NCI-H1105 (cell line): ENCODE measurements at regions not wholly inside any gene's neighbourhood (a gene's known extent, or its start where the extent isn't known, plus 50 kb on each side); places are given as distances from the start of the nearest gene placed in this dataset.

Experiments used
- DNase-seq: peaks from one replicate; lab custom pipeline; 2025; lab: John Stamatoyannopoulos, UW

DNA sequence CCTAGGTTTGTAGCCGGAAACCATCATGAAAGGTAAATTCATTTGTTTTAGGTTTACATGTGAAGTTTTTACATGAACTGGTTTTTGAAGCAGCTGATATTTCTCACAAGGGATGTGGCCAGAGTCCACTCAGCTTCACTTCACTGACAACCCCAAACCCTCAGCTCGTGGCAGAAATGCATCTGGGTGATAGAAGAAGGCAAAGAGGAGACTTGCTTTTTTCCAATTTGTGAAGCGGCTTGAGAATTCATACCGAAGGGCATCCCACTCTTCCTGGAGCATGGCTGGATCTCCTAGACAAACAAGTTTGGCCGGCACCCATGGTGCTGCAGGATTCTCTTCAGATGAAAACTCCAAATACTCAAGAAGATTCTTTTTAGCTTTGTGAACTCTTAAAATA is 392.8 kb upstream of the CNR1 start:
- DNase-seq = no peak

DNA sequence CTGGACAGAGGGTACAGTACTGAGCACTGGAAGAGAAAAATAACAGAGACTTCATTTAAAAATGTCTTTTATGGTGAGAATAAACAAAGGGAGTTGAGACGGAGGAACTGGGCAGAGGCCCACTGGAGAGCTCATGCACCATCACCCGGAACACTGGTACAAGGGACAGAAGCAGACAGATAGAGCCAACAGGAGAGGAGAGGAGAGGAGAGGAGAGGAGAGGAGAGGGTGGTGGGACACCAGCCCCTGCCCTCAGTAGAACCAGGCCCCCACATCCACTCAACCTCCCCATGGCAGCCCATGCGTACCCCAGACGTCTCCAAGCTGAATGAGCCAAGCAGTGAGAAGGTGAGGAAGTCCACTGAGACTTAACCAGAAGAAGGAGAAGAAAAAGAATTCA is 390.5 kb upstream of the CNR1 start:
- DNase-seq = no peak

GRCh38 chr6:88548891-88549505 is 382.9 kb upstream of the CNR1 start:
- no peak for DNase-seq

GRCh38 chr6:88547768-88548167 is 381.6 kb upstream of the CNR1 start:
- DNase-seq = no peak

DNA sequence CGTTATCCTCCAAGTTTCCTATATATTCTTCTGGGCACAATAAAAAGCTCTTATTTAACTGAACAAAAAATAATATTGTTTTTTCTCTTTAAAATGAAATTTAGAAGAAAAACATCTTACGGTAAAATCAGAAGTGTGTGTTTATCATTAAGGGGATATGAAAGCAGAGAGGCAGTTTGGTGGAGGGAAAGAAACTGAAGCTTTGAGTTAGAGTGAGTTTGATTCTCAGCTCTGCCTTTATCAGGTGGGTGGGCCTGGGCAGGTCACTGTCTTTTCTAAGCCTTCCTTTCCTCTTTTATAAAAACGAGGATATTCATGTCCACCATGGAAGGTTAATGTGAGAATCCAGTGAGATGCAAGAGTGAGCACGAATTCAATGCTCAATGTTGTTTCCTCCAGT is 379.8 kb upstream of the CNR1 start:
- no peak for DNase-seq

DNA sequence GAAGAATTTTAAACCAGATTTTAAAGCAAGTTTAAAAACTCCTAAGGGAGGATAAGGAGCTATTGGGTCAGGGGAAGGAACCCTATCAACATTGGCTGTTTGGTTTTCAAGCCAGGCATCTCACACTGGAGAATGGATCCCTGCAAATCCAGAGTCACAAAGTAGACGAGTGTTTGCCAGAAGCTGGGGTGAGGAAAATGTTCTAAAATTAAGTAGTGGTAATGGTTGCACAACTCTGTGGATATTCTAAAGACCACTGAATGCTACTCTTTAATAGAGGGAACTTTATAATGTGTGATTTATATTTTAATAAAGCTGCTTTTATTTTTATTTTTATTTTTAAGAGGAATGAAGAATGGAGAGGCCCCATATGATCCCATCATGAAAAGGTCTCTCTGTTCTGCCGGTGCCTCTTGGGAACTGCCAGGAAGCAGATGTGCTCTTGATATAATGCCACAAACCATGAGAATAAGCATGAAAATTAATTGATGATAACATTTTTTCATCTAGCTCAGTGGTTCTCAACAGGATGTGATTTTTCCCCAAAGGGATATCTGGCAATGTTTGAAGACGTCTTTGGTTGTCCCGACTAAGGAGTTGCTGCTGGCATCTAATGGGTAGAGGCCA is 379.0 kb upstream of the CNR1 start:
- no peak for DNase-seq

GRCh38 chr6:88539295-88539764 is 373.2 kb upstream of the CNR1 start:
- no peak for DNase-seq

DNA sequence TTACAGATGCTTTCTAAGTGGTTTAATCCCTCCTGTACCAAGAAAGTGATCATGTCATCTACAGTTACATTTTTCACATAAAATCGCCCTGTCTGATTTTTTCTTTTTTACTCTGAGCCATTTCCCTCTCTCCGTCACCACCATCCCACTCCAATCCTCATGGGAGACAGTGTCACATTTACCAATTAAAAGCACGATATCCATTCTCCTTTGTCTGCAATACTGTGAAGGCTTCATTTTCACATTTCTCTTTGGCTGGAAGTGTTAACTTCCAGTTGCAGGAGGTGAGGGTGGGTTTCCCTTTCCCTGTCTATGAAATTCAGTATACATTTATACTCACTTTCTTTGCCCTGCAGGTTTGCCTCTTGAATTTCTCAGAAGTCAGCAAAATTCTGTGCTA is 372.7 kb upstream of the CNR1 start:
- DNase-seq = no peak

GRCh38 chr6:88538130-88538706 is 372.1 kb upstream of the CNR1 start:
- DNase-seq = no peak

GRCh38 chr6:88536071-88536625 is 370.0 kb upstream of the CNR1 start:
- no peak for DNase-seq

- no peak for DNase-seq
Observed at GRCh38 chr6:88535306-88535705, 369.2 kb upstream of the CNR1 start.

GRCh38 chr6:88532241-88532860 is 366.2 kb upstream of the CNR1 start:
- DNase-seq = no peak

DNA sequence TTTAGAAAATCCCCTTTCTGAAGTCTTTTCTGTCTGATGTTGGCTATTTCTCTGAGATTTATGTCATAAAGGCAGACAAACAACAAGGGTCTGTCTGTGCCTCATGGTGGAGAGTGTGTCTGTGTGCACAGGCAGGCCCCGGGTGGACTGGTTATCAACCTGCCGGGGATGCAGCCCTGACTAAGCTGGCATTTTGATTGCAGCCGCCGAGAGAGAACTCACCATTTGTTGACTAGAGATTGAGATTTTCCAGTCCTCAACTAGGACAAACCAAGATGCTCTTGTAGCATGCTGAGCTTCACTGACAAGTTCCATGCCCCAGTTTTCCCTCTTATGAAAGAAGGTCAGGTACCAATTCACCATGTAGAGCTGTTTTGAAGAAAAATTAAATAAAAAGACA is 363.6 kb upstream of the CNR1 start:
- DNase-seq = no peak

DNA sequence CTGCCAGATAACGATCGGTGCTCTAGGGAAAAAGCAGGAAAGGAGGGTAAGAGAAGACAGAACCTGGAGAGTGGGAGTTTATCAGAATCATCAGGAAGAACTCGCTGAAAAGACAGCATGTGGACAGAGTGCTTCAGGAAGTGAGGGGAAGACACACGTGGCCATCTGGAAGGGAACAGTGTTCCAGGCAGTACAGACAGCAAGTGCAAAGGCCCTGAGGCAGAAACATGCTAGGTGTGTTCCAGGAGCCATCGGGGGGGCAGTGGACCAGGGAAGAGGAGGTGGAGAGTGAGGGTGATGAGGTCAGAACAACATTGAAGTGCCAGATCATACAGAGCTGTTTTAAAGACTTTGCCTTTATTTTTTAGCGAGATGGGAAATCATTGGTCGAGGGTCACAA is 354.3 kb upstream of the CNR1 start:
- DNase-seq = no peak

GRCh38 chr6:88520017-88520338 is 353.8 kb upstream of the CNR1 start:
- no peak for DNase-seq

DNA sequence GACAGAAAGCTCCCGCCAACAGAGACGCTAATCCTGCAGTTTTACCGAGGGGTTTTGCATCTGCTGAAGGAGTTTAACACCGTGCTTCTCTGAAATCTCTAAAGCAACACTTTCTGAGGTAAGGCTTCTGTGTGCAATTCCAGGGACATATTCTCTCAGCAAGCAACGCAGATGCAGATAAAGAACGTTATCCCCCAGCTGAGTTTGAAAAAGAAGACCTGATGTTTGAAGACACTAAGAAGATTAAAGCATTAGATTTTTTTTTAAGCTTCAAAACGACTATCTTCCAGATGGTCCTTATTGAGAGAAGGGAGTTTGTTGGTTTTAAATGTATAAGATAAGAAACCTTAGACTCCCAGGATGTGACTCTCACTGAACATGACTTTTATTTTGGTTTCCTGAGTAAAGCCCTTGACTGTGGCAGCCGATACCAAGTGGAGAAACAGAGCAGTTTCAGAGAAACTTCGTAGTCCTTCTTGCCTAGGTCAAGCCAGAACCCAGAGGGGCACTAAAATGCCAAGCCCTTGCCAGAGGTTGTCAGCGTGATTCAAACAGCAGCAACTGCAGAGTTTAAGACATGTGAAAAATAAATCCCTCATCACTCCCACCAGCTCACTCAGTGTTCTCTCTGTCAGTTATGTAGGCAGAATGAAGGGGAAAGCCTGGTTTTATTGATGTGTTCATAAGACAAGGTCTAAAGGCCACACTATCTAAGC is 353.3 kb upstream of the CNR1 start:
- DNase-seq = no peak

- DNase-seq = no peak
Observed at GRCh38 chr6:88517737-88518136, 351.6 kb upstream of the CNR1 start.

- no peak for DNase-seq
Observed at GRCh38 chr6:88513920-88514319, 347.8 kb upstream of the CNR1 start.

DNA sequence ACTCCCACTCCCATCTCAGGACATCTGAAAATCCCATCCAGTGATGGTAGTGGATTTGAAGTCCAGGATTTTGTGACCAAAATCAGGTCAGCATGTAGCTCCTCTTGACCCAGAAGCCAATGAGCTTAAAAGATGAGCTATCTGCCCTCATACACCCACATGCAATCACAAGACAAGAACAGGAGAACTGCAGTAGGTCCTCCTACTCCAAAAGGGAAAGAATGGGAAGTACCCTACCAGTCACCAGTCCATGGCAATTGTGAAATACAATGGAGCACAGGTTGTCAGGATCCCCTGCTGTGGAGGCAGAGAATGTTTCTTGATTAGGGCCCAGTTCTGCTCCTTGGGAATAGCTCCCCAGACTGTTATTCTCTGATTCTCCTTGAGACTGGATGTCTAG is 347.3 kb upstream of the CNR1 start:
- DNase-seq = no peak

GRCh38 chr6:88512951-88513350 is 346.8 kb upstream of the CNR1 start:
- DNase-seq = no peak

- DNase-seq = no peak
Observed at GRCh38 chr6:88502391-88502790, 336.2 kb upstream of the CNR1 start.
